ENCODE measurements at regions not wholly inside any gene's neighbourhood (a gene's known extent, or its start where the extent isn't known, plus 50 kb on each side); places are given as distances from the start of the nearest gene placed in this dataset.
"Not testable (repeated sequence)": the region's sequence is repeated elsewhere in the genome, so short reads cannot be mapped to it uniquely, and the experiment has no call there.

GRCh38 chr9:1922026-1922425 lies 93.1 kb upstream of the SMARCA2 start:
- DNase-seq (ENCODE audit: low read depth) = no peak

GRCh38 chr9:1927546-1927945 lies 87.6 kb upstream of the SMARCA2 start:
- no peak for TF ChIP-seq CTCF (IDR thresholded peaks at IDR 0.05; ENCODE audit: low read length, missing control alignments)
- H3K4me3 ChIP-seq (replicated peaks; ENCODE audit: low read depth, low read length) = no peak overlapping the region
- DNase-seq (ENCODE audit: low read depth) = no peak

More at GRCh38 chr9:1922026-1922425, 93.1 kb upstream of the SMARCA2 start:
- no peak overlapping the region for H3K4me3 ChIP-seq (replicated peaks; ENCODE audit: low read depth, low read length)
- TF ChIP-seq CTCF (IDR thresholded peaks at IDR 0.05; ENCODE audit: low read length, missing control alignments) = no peak

- no peak for TF ChIP-seq CTCF (IDR thresholded peaks at IDR 0.05; ENCODE audit: low read length, missing control alignments)
- DNase-seq (ENCODE audit: low read depth) = no peak
- H3K4me3 ChIP-seq (replicated peaks; ENCODE audit: low read depth, low read length) = no peak overlapping the region
Measured at GRCh38 chr9:1929134-1929533, 86.0 kb upstream of the SMARCA2 start.

- DNase-seq (ENCODE audit: low read depth) = no peak
- no peak overlapping the region for H3K4me3 ChIP-seq (replicated peaks; ENCODE audit: low read depth, low read length)
- TF ChIP-seq CTCF (IDR thresholded peaks at IDR 0.05; ENCODE audit: low read length, missing control alignments) = no peak
Measured at GRCh38 chr9:1929722-1930244, 85.4 kb upstream of the SMARCA2 start.

GRCh38 chr9:1930245-1930736 lies 84.9 kb upstream of the SMARCA2 start:
- not testable (repeated sequence) for H3K4me3 ChIP-seq (replicated peaks; ENCODE audit: low read depth, low read length); DNase-seq (ENCODE audit: low read depth)

- no peak overlapping the region for H3K4me3 ChIP-seq (replicated peaks; ENCODE audit: low read depth, low read length)
- DNase-seq (ENCODE audit: low read depth) = no peak
- TF ChIP-seq CTCF (IDR thresholded peaks at IDR 0.05; ENCODE audit: low read length, missing control alignments) = no peak
Measured at GRCh38 chr9:1938135-1938534, 77.0 kb upstream of the SMARCA2 start.

- H3K4me3 ChIP-seq (replicated peaks; ENCODE audit: low read depth, low read length) = no peak overlapping the region
- no peak for DNase-seq (ENCODE audit: low read depth)
- no peak for TF ChIP-seq CTCF (IDR thresholded peaks at IDR 0.05; ENCODE audit: low read length, missing control alignments)
Measured at GRCh38 chr9:1938675-1939170, 76.4 kb upstream of the SMARCA2 start.

All from fibroblast of pulmonary artery (primary cell).